ENCODE measurements at regions not wholly inside any gene's neighbourhood (a gene's known extent, or its start where the extent isn't known, plus 50 kb on each side); places are given as distances from the start of the nearest gene placed in this dataset.

DNA sequence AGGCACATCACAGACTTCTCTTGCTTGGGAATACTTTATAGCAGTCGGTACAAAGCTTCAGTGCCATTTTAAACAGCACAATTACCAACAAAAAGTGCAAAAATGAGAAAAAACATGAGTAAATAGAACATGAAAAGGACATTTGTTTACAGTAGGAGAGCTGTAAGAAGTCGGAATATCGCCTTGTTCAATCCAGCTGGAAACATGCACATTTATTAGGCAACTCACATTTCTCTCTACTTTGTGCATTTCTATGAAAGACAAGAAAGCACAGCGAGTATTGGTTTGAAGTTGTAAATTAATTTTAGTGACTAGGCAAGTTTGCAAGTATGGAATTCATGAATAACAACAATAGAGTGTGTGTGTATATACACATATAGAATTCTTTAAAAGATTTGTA is 484.7 kb downstream of the DACH1 start:
- ChIA-PET CTCF (no interaction called here), POLR2A (no interaction called here)
- DNase-seq (ENCODE audit: extremely low spot score), result no peak
- TF ChIP-seq, protein P1, sequence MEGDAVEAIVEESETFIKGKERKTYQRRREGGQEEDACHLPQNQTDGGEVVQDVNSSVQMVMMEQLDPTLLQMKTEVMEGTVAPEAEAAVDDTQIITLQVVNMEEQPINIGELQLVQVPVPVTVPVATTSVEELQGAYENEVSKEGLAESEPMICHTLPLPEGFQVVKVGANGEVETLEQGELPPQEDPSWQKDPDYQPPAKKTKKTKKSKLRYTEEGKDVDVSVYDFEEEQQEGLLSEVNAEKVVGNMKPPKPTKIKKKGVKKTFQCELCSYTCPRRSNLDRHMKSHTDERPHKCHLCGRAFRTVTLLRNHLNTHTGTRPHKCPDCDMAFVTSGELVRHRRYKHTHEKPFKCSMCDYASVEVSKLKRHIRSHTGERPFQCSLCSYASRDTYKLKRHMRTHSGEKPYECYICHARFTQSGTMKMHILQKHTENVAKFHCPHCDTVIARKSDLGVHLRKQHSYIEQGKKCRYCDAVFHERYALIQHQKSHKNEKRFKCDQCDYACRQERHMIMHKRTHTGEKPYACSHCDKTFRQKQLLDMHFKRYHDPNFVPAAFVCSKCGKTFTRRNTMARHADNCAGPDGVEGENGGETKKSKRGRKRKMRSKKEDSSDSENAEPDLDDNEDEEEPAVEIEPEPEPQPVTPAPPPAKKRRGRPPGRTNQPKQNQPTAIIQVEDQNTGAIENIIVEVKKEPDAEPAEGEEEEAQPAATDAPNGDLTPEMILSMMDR (IDR thresholded peaks at IDR 0.05; ENCODE audit: control extremely low read depth, extremely low read depth, low read depth, missing control alignments), result no peak

DNA sequence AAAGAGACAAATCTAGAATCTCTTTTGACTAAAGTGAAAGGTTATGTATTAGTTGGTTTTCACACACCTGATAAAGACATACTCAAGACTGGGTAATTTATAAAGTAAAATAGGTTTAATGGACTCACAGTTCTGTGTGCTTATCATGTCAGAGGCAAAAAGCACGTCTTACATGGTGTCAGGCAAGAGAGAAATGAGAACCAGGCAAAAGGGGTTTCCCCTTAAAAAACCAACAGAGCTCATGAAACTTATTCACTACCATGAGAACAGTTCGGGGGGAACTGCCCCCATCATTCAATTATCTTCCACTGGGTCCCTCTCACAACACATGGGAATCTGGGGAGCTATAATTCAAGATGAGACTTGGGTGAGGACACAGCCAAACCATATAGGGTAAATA is 486.8 kb downstream of the DACH1 start:
- ChIA-PET CTCF (interaction anchor here (1.4 kb wide), 1 partner anchor 17 kb away, joined by 3 read pairs; no protein-coding TSS in a partner anchor), POLR2A (no interaction called here)
- TF ChIP-seq, protein P1 (IDR thresholded peaks at IDR 0.05; ENCODE audit: control extremely low read depth, extremely low read depth, low read depth, missing control alignments), result no peak
- no peak for DNase-seq (ENCODE audit: extremely low spot score)

DNA sequence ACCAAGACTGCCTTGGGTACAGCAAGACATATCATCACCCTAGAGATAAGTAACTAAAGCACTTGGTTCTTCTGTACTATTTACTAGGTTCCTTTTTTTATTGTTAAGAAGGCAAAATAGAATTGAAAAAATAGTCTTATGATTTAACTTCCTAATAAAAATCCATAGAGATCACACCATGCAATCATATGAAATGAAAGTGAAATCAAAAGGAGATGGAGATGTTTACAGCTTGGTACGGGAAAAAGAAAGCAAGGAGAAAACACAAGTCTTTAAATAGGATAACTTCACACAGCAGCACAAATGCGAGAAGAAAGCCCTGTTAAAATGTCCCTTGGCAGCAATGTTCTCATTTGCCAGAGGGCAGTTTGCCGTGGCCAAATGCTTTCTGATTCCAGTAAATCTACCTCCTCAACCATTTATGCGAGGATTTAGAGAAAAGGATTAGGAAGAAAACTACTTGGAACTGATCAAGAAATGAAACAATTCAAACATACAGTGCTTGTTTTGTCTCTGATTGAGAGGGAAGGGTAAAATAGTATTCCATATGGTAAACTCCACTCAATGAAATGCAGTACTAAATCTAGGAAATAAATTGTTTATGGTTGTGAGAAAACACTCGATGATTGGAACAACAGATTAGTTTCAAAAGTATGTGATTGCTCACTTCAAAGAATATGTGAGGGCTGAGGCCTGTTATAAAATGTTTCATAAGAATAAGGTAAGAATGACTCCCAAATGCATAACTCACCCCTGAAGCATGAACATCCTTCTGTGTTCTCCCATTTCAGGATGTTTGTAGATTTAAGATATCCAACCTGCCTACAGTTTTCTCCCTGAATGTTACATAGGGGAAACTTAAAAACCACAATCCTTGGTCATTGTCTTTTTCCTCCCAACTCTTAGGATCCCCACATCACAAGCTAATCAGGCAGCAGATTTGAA is 487.8 kb downstream of the DACH1 start:
- ChIA-PET POLR2A (no interaction called here), CTCF (interaction anchor here (1.4 kb wide), 1 partner anchor 16 kb away, joined by 3 read pairs; no protein-coding TSS in a partner anchor)
- TF ChIP-seq, protein P1 (IDR thresholded peaks at IDR 0.05; ENCODE audit: control extremely low read depth, extremely low read depth, low read depth, missing control alignments), result no peak
- DNase-seq (ENCODE audit: extremely low spot score), result no peak

DNA sequence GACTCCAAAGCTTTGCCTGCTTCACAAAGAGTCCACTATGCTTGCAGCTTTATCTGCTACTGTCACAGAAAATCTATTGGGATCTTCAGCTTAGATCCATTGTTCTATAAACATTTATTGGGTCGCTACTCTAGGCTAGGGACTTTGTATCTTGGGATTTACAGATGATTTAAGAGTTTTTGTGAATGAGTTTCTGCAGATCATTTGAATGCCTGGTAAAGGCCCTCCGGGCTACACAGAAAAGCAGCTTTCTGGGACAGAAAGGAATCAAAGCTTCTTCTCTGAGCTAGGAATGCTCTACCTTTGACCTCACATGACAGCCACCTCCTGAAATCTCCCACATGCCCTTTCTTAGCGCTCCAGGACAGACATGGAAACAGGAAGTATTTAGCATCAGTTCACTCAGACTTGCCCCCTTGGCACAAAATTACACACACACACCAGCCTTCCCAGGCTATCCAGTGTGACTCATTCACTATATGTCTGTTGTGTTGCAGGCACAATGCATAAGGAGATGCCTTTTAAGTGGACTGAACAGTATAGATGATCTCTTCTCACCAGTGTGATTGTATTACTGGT is 492.4 kb downstream of the DACH1 start:
- no peak for DNase-seq (ENCODE audit: extremely low spot score)
- ChIA-PET POLR2A (no interaction called here), CTCF (interaction anchor here (1.6 kb wide), 1 partner anchor 9 kb away, joined by 5 read pairs; no protein-coding TSS in a partner anchor)
- TF ChIP-seq, protein P1 (IDR thresholded peaks at IDR 0.05; ENCODE audit: control extremely low read depth, extremely low read depth, low read depth, missing control alignments), result no peak

DNA sequence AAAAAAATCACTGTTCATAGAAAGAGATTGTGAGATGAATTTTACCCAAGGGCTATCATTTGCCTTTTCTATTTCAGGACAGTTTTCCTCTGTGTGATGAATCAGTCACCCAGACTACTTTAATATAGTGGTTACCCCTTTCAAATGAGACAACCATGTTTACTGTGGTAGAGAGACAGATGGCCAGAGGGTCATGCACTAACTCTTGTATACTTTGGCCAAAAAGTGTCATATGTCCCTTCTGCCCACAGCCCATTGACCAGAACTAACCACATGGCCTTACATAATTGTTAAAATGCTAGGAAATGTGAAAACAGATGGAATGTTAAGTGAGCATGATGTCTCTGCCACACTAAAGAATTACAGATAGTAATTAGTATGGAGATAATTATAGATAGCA is 498.7 kb downstream of the DACH1 start:
- CTCF ChIA-PET, result no interaction called here
- DNase-seq (ENCODE audit: extremely low spot score), result no peak
- POLR2A ChIA-PET, result no interaction called here
- TF ChIP-seq, protein P1 (IDR thresholded peaks at IDR 0.05; ENCODE audit: control extremely low read depth, extremely low read depth, low read depth, missing control alignments), result no peak

DNA sequence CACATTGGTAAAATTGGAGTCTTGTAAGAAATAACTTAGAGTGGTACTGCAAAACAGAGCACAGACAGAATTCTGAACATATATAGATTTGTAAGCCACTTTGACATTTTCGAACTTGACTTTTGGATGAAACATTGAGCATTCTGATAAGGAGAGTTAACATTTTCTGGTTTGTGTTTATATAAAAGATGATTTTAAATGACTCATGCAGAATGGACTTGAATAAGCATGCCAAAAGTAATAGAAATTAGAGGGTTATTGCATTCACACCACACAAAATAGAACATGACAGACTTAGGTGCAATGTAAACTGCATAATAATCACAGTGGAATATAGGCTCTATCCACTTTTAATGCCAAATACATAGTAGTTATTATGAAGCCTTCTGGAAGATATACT is 507.0 kb downstream of the DACH1 start:
- CTCF ChIA-PET, result interaction anchor here (1.0 to 1.4 kb wide), 2 partner anchors 22 to 40 kb away, joined by 3 to 4 read pairs; no protein-coding TSS in a partner anchor
- TF ChIP-seq, protein P1 (IDR thresholded peaks at IDR 0.05; ENCODE audit: control extremely low read depth, extremely low read depth, low read depth, missing control alignments), result no peak
- DNase-seq (ENCODE audit: extremely low spot score), result no peak
- POLR2A ChIA-PET, result no interaction called here

Measured in GM10248 (cell line).